ENCODE measurements at regions not wholly inside any gene's neighbourhood (a gene's known extent, or its start where the extent isn't known, plus 50 kb on each side); places are given as distances from the start of the nearest gene placed in this dataset.

GRCh38 chr10:10482613-10483012 is 535.1 kb upstream of the CELF2 start:
- Histone ChIP-seq H4K20me1 (ENCODE audit: insufficient read depth) (no peaks in the 10 kb centered on the region), H2AFZ (no peak overlapping the region), H3K79me2 (ENCODE audit: low read depth) (no peaks in the 10 kb centered on the region), H3K27ac (no peak overlapping the region), H3F3A (ENCODE audit: insufficient read depth, low read depth) (no peaks in the 10 kb centered on the region), H3K4me2 (no peak overlapping the region), H3K27me3 (ENCODE audit: insufficient read depth, low read depth) (peaks cover 6% of the 10 kb centered on the region; the same call in 1 of the 2 replicates), H3K4me3 (no peak overlapping the region), H3K9me2 (ENCODE audit: insufficient read depth) (no peaks in the 10 kb centered on the region), H3K36me3 (ENCODE audit: low read depth) (no peaks in the 10 kb centered on the region), H3K4me1 (replicated peaks; ENCODE audit: insufficient read depth) (no peaks in the 10 kb centered on the region), H3K9me3 (ENCODE audit: insufficient read depth, low read depth) (no peaks in the 10 kb centered on the region)
- intact Hi-C loops (cut with micrococcal nuclease; ENCODE audit: unreplicated experiment), result no loop called here
- BruUV-seq (replicated peaks), result no TSS peak
- TF ChIP-seq EZH2 (IDR thresholded peaks at IDR 0.05; ENCODE audit: low read depth) (no peak), CTCF (conservative IDR thresholded peaks at IDR 0.05) (no peak)
- no peak for DNase-seq
- CTCF ChIA-PET, result no interaction called here
- POLR2A ChIA-PET (ENCODE audit: unreplicated experiment), result no interaction called here

GRCh38 chr10:10489076-10489475 is 528.6 kb upstream of the CELF2 start:
- Histone ChIP-seq H3K27me3 (ENCODE audit: insufficient read depth, low read depth) (no peaks in the 10 kb centered on the region), H3K9me3 (ENCODE audit: insufficient read depth, low read depth) (no peaks in the 10 kb centered on the region), H3F3A (ENCODE audit: insufficient read depth, low read depth) (no peaks in the 10 kb centered on the region), H3K4me3 (no peak overlapping the region), H3K4me2 (no peak overlapping the region), H3K4me1 (replicated peaks; ENCODE audit: insufficient read depth) (no peaks in the 10 kb centered on the region), H3K9me2 (ENCODE audit: insufficient read depth) (no peaks in the 10 kb centered on the region), H2AFZ (no peak overlapping the region), H3K36me3 (ENCODE audit: low read depth) (no peaks in the 10 kb centered on the region), H3K27ac (no peak overlapping the region), H3K79me2 (ENCODE audit: low read depth) (no peaks in the 10 kb centered on the region), H4K20me1 (ENCODE audit: insufficient read depth) (no peaks in the 10 kb centered on the region)
- CTCF ChIA-PET, result no interaction called here
- TF ChIP-seq CTCF (conservative IDR thresholded peaks at IDR 0.05), result no peak
- TF ChIP-seq EZH2 (IDR thresholded peaks at IDR 0.05; ENCODE audit: low read depth), result no peak
- intact Hi-C loops (cut with micrococcal nuclease; ENCODE audit: unreplicated experiment), result no loop called here
- BruUV-seq (replicated peaks), result no TSS peak
- POLR2A ChIA-PET (ENCODE audit: unreplicated experiment), result no interaction called here
- no peak for DNase-seq

GRCh38 chr10:10489805-10490571 is 527.7 kb upstream of the CELF2 start:
- no peaks in the 10 kb centered on the region for H3K27me3 ChIP-seq (ENCODE audit: insufficient read depth, low read depth)
- no peaks in the 10 kb centered on the region for H3K9me2 ChIP-seq (ENCODE audit: insufficient read depth)
- H3F3A ChIP-seq (ENCODE audit: insufficient read depth, low read depth), result no peaks in the 10 kb centered on the region
- no peak for DNase-seq
- ChIA-PET POLR2A (ENCODE audit: unreplicated experiment) (no interaction called here), CTCF (no interaction called here)
- TF ChIP-seq CTCF (conservative IDR thresholded peaks at IDR 0.05), result no peak
- no peak for TF ChIP-seq EZH2 (IDR thresholded peaks at IDR 0.05; ENCODE audit: low read depth)
- no peak overlapping the region for H3K4me2 ChIP-seq
- BruUV-seq (replicated peaks), result no TSS peak
- no peaks in the 10 kb centered on the region for H3K79me2 ChIP-seq (ENCODE audit: low read depth)
- H3K27ac ChIP-seq, result no peak overlapping the region
- H3K36me3 ChIP-seq (ENCODE audit: low read depth), result no peaks in the 10 kb centered on the region
- no peaks in the 10 kb centered on the region for H3K9me3 ChIP-seq (ENCODE audit: insufficient read depth, low read depth)
- no peaks in the 10 kb centered on the region for H4K20me1 ChIP-seq (ENCODE audit: insufficient read depth)
- intact Hi-C loops (cut with micrococcal nuclease; ENCODE audit: unreplicated experiment), result no loop called here
- H3K4me3 ChIP-seq, result no peak overlapping the region
- H2AFZ ChIP-seq, result no peak overlapping the region
- no peaks in the 10 kb centered on the region for H3K4me1 ChIP-seq (replicated peaks; ENCODE audit: insufficient read depth)
